Vagina (tissue), 2 donors: ENCODE measurements at regions not wholly inside any gene's neighbourhood (a gene's known extent, or its start where the extent isn't known, plus 50 kb on each side); places are given as distances from the start of the nearest gene placed in this dataset.

Source experiments
- CTCF ChIP-seq, 3 experiments: fragments of 450-650 bp in 2 of 3; fragments of 200-600 bp in 1 of 3; sonication (generic) in 1 of 3; IDR thresholded peaks; one replicate each; pipeline ENCODE4 v1.5.1; 2017 to 2019; ENCODE audit warnings: antibody characterized with exemption in 3 of 3, mild to moderate bottlenecking in 2 of 3, moderate library complexity in 2 of 3
- POLR2AphosphoS5 ChIP-seq, 2 donors: sonication (generic); formaldehyde crosslinking; IDR thresholded peaks; one replicate each; pipeline ENCODE4 v1.9.0; 2017; ENCODE audit warnings: antibody characterized with exemption in 2 of 2, mild to moderate bottlenecking in 2 of 2, low read depth in 1 of 2; ENCODE audit not compliant: insufficient read depth in 1 of 2

GRCh38 chr2:128581849-128582244, 263.2 kb upstream of the HS6ST1 start:
- TF ChIP-seq CTCF (IDR thresholded peaks at IDR 0.05) (no peak), POLR2AphosphoS5 (IDR thresholded peaks at IDR 0.05; ENCODE audit: insufficient read depth in 1 of 2, low read depth in 1 of 2) (no peak)
